Smooth muscle cell (in vitro differentiated cells): ENCODE measurements at regions not wholly inside any gene's neighbourhood (a gene's known extent, or its start where the extent isn't known, plus 50 kb on each side); places are given as distances from the start of the nearest gene placed in this dataset.

Source experiments
- DNase-seq: peaks from one replicate; lab custom pipeline; 2025; ENCODE audit not compliant: unreplicated experiment; lab: John Stamatoyannopoulos, UW
- H2AFZ ChIP-seq: fragments of 200-600 bp; sonication (generic); 2 replicates; pipeline ENCODE4 v1.6.0; 2016; ENCODE audit warnings: antibody characterized with exemption, low read depth, mild to moderate bottlenecking
- H3F3A ChIP-seq: fragments of 200-600 bp; sonication (generic); 2 replicates; pipeline ENCODE4 v1.6.0; 2017; ENCODE audit warnings: antibody characterized with exemption, low read depth
- H3K27ac ChIP-seq: fragments of 200-600 bp; sonication (generic); 2 replicates; pipeline ENCODE4 v1.5.1; 2016; ENCODE audit warnings: low read depth, mild to moderate bottlenecking
- H3K27me3 ChIP-seq: fragments of 200-600 bp; sonication (generic); 2 replicates; pipeline ENCODE4 v1.6.1; 2016; ENCODE audit warnings: low read depth, mild to moderate bottlenecking
- H3K36me3 ChIP-seq: fragments of 200-600 bp; sonication (generic); 2 replicates; pipeline ENCODE4 v1.5.1; 2016; ENCODE audit warnings: low read depth
- H3K4me1 ChIP-seq: fragments of 200-600 bp; sonication (generic); 2 replicates; pipeline ENCODE4 v1.5.1; 2016; ENCODE audit warnings: low read depth
- H3K4me2 ChIP-seq: fragments of 200-600 bp; sonication (generic); 2 replicates; pipeline ENCODE4 v1.6.0; 2016; ENCODE audit warnings: mild to moderate bottlenecking
- H3K4me3 ChIP-seq: fragments of 200-600 bp; sonication (generic); 2 replicates; pipeline ENCODE4 v1.5.1; 2016; ENCODE audit warnings: mild to moderate bottlenecking
- H3K79me2 ChIP-seq: fragments of 200-600 bp; sonication (generic); 2 replicates; pipeline ENCODE4 v1.6.0; 2016; ENCODE audit warnings: low read depth, mild to moderate bottlenecking
- H3K9ac ChIP-seq: fragments of 200-600 bp; sonication (generic); 2 replicates; pipeline ENCODE4 v1.6.0; 2016; ENCODE audit warnings: low read depth
- H3K9me3 ChIP-seq: fragments of 200-600 bp; sonication (generic); replicated peaks from 2 replicates; pipeline ENCODE4 v1.5.1; 2016; ENCODE audit warnings: low read depth
- H4K20me1 ChIP-seq: fragments of 200-600 bp; sonication (generic); 2 replicates; pipeline ENCODE4 v1.6.0; 2016; ENCODE audit warnings: low read depth
- CTCF ChIP-seq: fragments of 200-600 bp; sonication (generic); IDR thresholded peaks from 2 replicates; pipeline ENCODE4 v1.5.1; 2017; ENCODE audit warnings: borderline replicate concordance, mild to moderate bottlenecking, antibody characterized with exemption; ENCODE audit not compliant: insufficient read depth, poor library complexity, severe bottlenecking
- WGBS: methylation state at CpG from one replicate; pipeline ENCODE4 v1.1.7; 2016; ENCODE audit warnings: low lambda C conversion rate; 5-methylcytosine and 5-hydroxymethylcytosine counted together

GRCh38 chr5:91599863-91600262 is 216.7 kb upstream of the ARRDC3 start:
- Histone ChIP-seq H3K9me3 (no peaks in the 10 kb centered on the region), H3K36me3 (no peaks in the 10 kb centered on the region), H3K4me3 (no peak overlapping the region), H3K9ac (no peak overlapping the region), H3K27ac (no peak overlapping the region), H3F3A (no peaks in the 10 kb centered on the region), H3K27me3 (no peaks in the 10 kb centered on the region), H4K20me1 (no peaks in the 10 kb centered on the region), H3K79me2 (no peaks in the 10 kb centered on the region), H3K4me2 (no peak overlapping the region), H3K4me1 (no peaks in the 10 kb centered on the region), H2AFZ (no peak overlapping the region)
- WGBS = 97% methylated on average over 5 of the region's 5 CpGs
- TF ChIP-seq CTCF = no peak
- no peak for DNase-seq

GRCh38 chr5:91598216-91598615 is 215.1 kb upstream of the ARRDC3 start:
- Histone ChIP-seq H3K4me1 (no peaks in the 10 kb centered on the region), H3K27me3 (no peaks in the 10 kb centered on the region), H4K20me1 (no peaks in the 10 kb centered on the region), H3K36me3 (no peaks in the 10 kb centered on the region), H3K9me3 (no peaks in the 10 kb centered on the region), H3K27ac (no peak overlapping the region), H2AFZ (no peak overlapping the region), H3F3A (no peaks in the 10 kb centered on the region), H3K9ac (no peak overlapping the region), H3K79me2 (no peaks in the 10 kb centered on the region), H3K4me3 (no peak overlapping the region), H3K4me2 (no peak overlapping the region)
- WGBS = 90% methylated on average over 2 of the region's 2 CpGs
- no peak for DNase-seq
- no peak for TF ChIP-seq CTCF

GRCh38 chr5:91595424-91595823 is 212.3 kb upstream of the ARRDC3 start:
- Histone ChIP-seq H3K27ac (no peak overlapping the region), H3K9ac (no peak overlapping the region), H3K79me2 (no peaks in the 10 kb centered on the region), H3K36me3 (no peaks in the 10 kb centered on the region), H4K20me1 (no peaks in the 10 kb centered on the region), H3K4me1 (no peaks in the 10 kb centered on the region), H2AFZ (no peak overlapping the region), H3K9me3 (no peaks in the 10 kb centered on the region), H3K4me3 (no peak overlapping the region), H3K4me2 (no peak overlapping the region), H3K27me3 (no peaks in the 10 kb centered on the region), H3F3A (no peaks in the 10 kb centered on the region)
- no peak for DNase-seq
- WGBS = 89% methylated on average over 3 of the region's 3 CpGs
- no peak for TF ChIP-seq CTCF

GRCh38 chr5:91591076-91591475 is 208.0 kb upstream of the ARRDC3 start:
- DNase-seq = no peak
- peaks cover 9% of the 10 kb centered on the region for H3K9me3 ChIP-seq
- no peak for TF ChIP-seq CTCF
- no peaks in the 10 kb centered on the region for H3K36me3 ChIP-seq
- no peak overlapping the region for H3K4me3 ChIP-seq
- H3K9ac ChIP-seq = no peak overlapping the region
- no peak overlapping the region for H3K4me2 ChIP-seq
- no peak overlapping the region for H3K27ac ChIP-seq
- no peaks in the 10 kb centered on the region for H3K27me3 ChIP-seq
- no peaks in the 10 kb centered on the region for H4K20me1 ChIP-seq
- 73% methylated on average over 1 of the region's 1 CpG for WGBS
- no peaks in the 10 kb centered on the region for H3K4me1 ChIP-seq
- H2AFZ ChIP-seq = no peak overlapping the region
- H3F3A ChIP-seq = no peaks in the 10 kb centered on the region
- no peaks in the 10 kb centered on the region for H3K79me2 ChIP-seq
